AG09319 (cell line): ENCODE measurements at regions not wholly inside any gene's neighbourhood (a gene's known extent, or its start where the extent isn't known, plus 50 kb on each side); places are given as distances from the start of the nearest gene placed in this dataset.
A peak's percentile ranks its signal among the peaks of the same experiment; 100 is the strongest.

Source experiments
- DNase-seq: peaks from one replicate; pipeline ENCODE4 v3.0.0-alpha.2; 2010; ENCODE audit warnings: low read depth; ENCODE audit errors: extremely low read depth
- TF ChIP-seq, protein P1 (sequence below): IDR thresholded peaks from 2 replicates; pipeline ENCODE4 v1.5.1; 2011; ENCODE audit warnings: low read depth, mild to moderate bottlenecking, inconsistent platforms, low read length, moderate library complexity

DNA sequence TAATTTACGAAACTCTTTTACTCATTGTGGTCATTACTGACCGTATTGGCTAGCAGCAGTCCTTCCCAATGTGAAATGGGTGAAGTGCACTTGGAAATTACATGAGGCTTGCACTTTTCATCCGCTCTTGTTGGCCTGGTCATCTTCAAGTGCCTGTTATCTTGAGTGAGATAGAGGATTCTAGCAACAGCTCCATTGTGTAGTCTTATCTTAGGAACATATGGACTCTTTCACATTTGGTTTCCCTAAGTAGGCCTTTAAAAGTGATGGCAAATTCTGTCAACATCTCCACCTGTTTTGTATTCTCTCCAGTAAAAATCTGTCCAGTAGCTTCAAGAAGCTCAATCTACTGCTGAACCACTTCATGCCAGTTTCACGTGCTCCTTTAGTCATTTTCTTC is 114.8 kb upstream of the MARCKS start:
- DNase-seq = no peak
- TF ChIP-seq, protein P1, sequence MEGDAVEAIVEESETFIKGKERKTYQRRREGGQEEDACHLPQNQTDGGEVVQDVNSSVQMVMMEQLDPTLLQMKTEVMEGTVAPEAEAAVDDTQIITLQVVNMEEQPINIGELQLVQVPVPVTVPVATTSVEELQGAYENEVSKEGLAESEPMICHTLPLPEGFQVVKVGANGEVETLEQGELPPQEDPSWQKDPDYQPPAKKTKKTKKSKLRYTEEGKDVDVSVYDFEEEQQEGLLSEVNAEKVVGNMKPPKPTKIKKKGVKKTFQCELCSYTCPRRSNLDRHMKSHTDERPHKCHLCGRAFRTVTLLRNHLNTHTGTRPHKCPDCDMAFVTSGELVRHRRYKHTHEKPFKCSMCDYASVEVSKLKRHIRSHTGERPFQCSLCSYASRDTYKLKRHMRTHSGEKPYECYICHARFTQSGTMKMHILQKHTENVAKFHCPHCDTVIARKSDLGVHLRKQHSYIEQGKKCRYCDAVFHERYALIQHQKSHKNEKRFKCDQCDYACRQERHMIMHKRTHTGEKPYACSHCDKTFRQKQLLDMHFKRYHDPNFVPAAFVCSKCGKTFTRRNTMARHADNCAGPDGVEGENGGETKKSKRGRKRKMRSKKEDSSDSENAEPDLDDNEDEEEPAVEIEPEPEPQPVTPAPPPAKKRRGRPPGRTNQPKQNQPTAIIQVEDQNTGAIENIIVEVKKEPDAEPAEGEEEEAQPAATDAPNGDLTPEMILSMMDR = no peak

DNA sequence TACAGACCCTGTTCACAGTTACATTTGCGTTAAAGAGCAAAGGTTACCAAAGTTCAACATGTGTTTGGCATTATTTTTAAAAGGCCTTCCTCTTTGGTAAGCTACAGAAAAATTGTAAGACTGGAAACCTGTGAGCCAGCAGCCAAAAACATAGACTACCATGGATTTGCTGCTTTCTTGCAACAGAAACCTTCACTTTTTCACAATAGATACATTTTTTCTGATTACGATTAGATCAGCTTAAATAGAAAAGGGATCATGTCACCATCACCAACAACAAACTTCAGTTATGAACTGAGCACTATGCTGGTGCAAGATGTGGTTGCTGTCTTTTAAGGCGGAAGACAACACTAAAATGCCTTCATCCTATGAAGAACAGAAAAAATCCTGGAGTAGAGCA is 112.3 kb upstream of the MARCKS start:
- DNase-seq = peak; percentile 25
- TF ChIP-seq, protein P1 = no peak

- no peak for DNase-seq
- TF ChIP-seq, protein P1 = no peak
Observed at GRCh38 chr6:113750151-113750855, 106.8 kb upstream of the MARCKS start.

GRCh38 chr6:113754291-113754690 is 102.9 kb upstream of the MARCKS start:
- TF ChIP-seq, protein P1 = no peak
- no peak for DNase-seq

- DNase-seq = no peak
- TF ChIP-seq, protein P1 = no peak
Observed at GRCh38 chr6:113755449-113756289, 101.5 kb upstream of the MARCKS start.

DNA sequence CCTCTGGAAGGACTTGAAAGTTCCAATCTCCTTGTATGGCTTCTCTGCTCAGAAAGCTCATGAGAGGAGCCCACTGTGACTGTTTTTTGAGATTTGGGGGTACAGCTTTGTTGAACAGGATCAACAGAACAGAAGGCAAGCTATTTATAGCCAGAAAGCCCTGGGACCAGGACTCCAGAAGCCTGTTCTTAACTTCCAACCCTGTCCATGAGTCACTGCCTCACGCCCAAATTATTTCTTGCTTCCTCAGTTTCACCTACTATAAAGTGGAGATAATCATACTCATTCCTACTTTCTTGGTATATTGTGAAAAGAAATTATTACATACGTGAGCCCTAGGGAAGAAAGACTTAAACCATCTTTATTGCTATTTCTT is 100.9 kb upstream of the MARCKS start:
- TF ChIP-seq, protein P1 = no peak
- no peak for DNase-seq

DNA sequence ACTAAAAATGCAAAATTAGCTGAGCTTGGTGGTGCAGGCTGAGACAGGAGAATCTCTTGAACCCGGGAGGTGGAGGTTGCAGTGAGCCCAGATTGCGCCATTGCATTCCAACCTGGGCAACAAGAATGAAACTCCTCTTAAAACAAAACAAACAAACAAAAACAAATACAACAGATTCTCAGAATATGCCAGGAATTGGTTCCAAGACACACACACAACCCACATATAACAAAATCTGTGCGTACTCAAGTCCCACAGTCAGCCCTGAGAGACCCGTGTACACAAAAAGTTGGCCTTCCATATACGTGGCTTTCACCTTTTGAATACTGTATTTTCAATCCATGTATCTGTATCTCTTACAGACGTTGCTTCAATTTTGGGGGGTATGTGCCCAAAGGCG is 98.9 kb upstream of the MARCKS start:
- DNase-seq = no peak
- TF ChIP-seq, protein P1 = no peak
